ENCODE measurements at regions not wholly inside any gene's neighbourhood (a gene's known extent, or its start where the extent isn't known, plus 50 kb on each side); places are given as distances from the start of the nearest gene placed in this dataset.

GRCh38 chr15:70525551-70525950, 237.8 kb downstream of the UACA start:
- Histone ChIP-seq H4K91ac (ENCODE audit: insufficient read length, low read depth, low read length) (no peak overlapping the region), H3K4ac (ENCODE audit: low read depth, low read length) (no peak overlapping the region), H3K4me1 (ENCODE audit: insufficient read depth, low read length) (no peaks in the 10 kb centered on the region), H3K14ac (ENCODE audit: insufficient read depth, low read length) (no peak overlapping the region), H3K18ac (ENCODE audit: insufficient read length, low read depth, low read length) (no peak overlapping the region), H2BK12ac (ENCODE audit: insufficient read length, low read depth, low read length) (no peak overlapping the region), H4K5ac (ENCODE audit: insufficient read length, low read depth, low read length) (no peak overlapping the region), H3K56ac (ENCODE audit: insufficient read length, low read depth, low read length) (no peak overlapping the region), H2BK15ac (ENCODE audit: low read depth, low read length) (no peak overlapping the region), H3K27me3 (ENCODE audit: insufficient read depth, low read length) (no peaks in the 10 kb centered on the region; the same call in 1 of the 2 replicates), H3K23me2 (ENCODE audit: insufficient read length, low read depth, low read length, poor library complexity, severe bottlenecking) (no peaks in the 10 kb centered on the region), H3K4me2 (ENCODE audit: insufficient read depth, insufficient read length, low read length) (no peak overlapping the region), H3K9ac (ENCODE audit: extremely low read depth, insufficient read length, low read length) (no peak overlapping the region), H3K79me2 (ENCODE audit: insufficient read depth, low read length) (no peaks in the 10 kb centered on the region), H4K20me1 (ENCODE audit: control insufficient read depth, insufficient read depth, insufficient read length) (no peaks in the 10 kb centered on the region), H2AFZ (ENCODE audit: low read length) (no peak overlapping the region), H2BK5ac (ENCODE audit: insufficient read length, low read length) (no peak overlapping the region), H3T11ph (ENCODE audit: low read length) (no peak overlapping the region), H3K23ac (ENCODE audit: insufficient read length, low read depth, low read length) (no peak overlapping the region), H3K79me1 (ENCODE audit: insufficient read depth, low read depth, low read length, poor library complexity, severe bottlenecking) (no peaks in the 10 kb centered on the region), H2BK20ac (ENCODE audit: low read depth, low read length, poor library complexity, severe bottlenecking) (no peak overlapping the region), H4K8ac (replicated peaks; ENCODE audit: insufficient read length, low read depth, low read length) (no peak overlapping the region), H2AK5ac (ENCODE audit: insufficient read length, low read length) (no peak overlapping the region), H3K9me3 (ENCODE audit: control insufficient read depth, low read depth, low read length) (no peaks in the 10 kb centered on the region), H2BK120ac (ENCODE audit: low read depth, low read length, poor library complexity, severe bottlenecking) (no peak overlapping the region), H3K27ac (ENCODE audit: insufficient read length, low read depth, low read length) (no peak overlapping the region)
- Mint-ChIP-seq H3K27me3 (ENCODE audit: low read depth) (peaks cover 2% of the 10 kb centered on the region; the same call in 1 of the 2 replicates), H3K27ac (no peak overlapping the region), H3K36me3 (ENCODE audit: insufficient read depth in 1 of 3, low read depth in 3 of 3) (no peaks in the 10 kb centered on the region), H3K4me1 (peaks cover 36 to 38% of the 10 kb centered on the region in 2 experiments), H3K9me3 (no peaks in the 10 kb centered on the region), H3K4me3 (no peak overlapping the region)
- no peak for DNase-seq
- no peak for TF ChIP-seq CTCF (conservative IDR thresholded peaks at IDR 0.05)
- WGBS (ENCODE audit: extremely low coverage, insufficient read length, low lambda C conversion rate): no CpG with 5 or more reads among the region's 1 CpG
